SK-N-SH (cell line): ENCODE measurements at regions not wholly inside any gene's neighbourhood (a gene's known extent, or its start where the extent isn't known, plus 50 kb on each side); places are given as distances from the start of the nearest gene placed in this dataset.

ENCODE experiments used
- CTCF ChIA-PET: fragments of 300-600, 350-600 bp; formaldehyde crosslinking; extraction: SDS; loops from one replicate; lab custom pipeline; 2021; lab: Yijun Ruan, JAX
- POLR2A ChIA-PET: fragments of 350-600 bp; sonication (Branson Sonifier 250); formaldehyde crosslinking; extraction: SDS; loops from one replicate; lab custom pipeline; 2020; ENCODE audit warnings: antibody characterized with exemption, inconsistent platforms; lab: Yijun Ruan, JAX
- DNase-seq: peaks from one replicate; pipeline ENCODE4 v3.0.0; 2012
- H2AFZ ChIP-seq: fragments of 200-600 bp; sonication (generic); 2 replicates; pipeline ENCODE4 v1.8.1; 2016; ENCODE audit warnings: antibody characterized with exemption, mild to moderate bottlenecking, low read depth
- H3F3A ChIP-seq: fragments of 200-600 bp; sonication (generic); replicated peaks from 2 replicates; pipeline ENCODE3; 2016; ENCODE audit warnings: antibody characterized with exemption, mild to moderate bottlenecking; ENCODE audit not compliant: insufficient read depth
- H3K27ac ChIP-seq, 2 experiments: fragments of 200-500 bp in 1 of 2; fragments of 200-600 bp in 1 of 2; sonication (Bioruptor generic) in 1 of 2; sonication (generic), shearing (Covaris generic) in 1 of 2; 2 replicates each; pipeline versions ENCODE4 v1.5.1 to v1.6.1; 2014 to 2016; ENCODE audit warnings: low read depth in 2 of 2, inconsistent platforms in 1 of 2, low read length in 1 of 2, mild to moderate bottlenecking in 1 of 2, mixed read lengths in 1 of 2
- H3K27me3 ChIP-seq: fragments of 200-600 bp; sonication (generic), shearing (Covaris generic); 2 replicates; pipeline ENCODE4 v1.6.1; 2016; ENCODE audit warnings: mixed run types; ENCODE audit not compliant: insufficient read depth
- H3K36me3 ChIP-seq, 2 experiments: fragments of 200-500 bp in 1 of 2; fragments of 200-600 bp in 1 of 2; sonication (Bioruptor generic) in 1 of 2; sonication (generic) in 1 of 2; replicated peaks in 1 of 2; 2 replicates each; pipeline versions ENCODE3 to v1.5.1; 2014 to 2016; ENCODE audit warnings: low read length in 1 of 2, mild to moderate bottlenecking in 1 of 2; ENCODE audit not compliant: insufficient read depth in 2 of 2, control insufficient read depth in 1 of 2
- H3K4me1 ChIP-seq, 2 experiments: fragments of 200-500 bp in 1 of 2; fragments of 200-600 bp in 1 of 2; sonication (Bioruptor generic) in 1 of 2; sonication (generic), shearing (Covaris generic) in 1 of 2; 2 replicates each; pipeline versions ENCODE4 v1.5.1 to v1.6.1; 2014 to 2016; ENCODE audit warnings: low read depth in 1 of 2, low read length in 1 of 2, mixed run types in 1 of 2; ENCODE audit not compliant: insufficient read depth in 2 of 2, control insufficient read depth in 1 of 2
- H3K4me2 ChIP-seq: fragments of 200-600 bp; sonication (generic), shearing (Covaris generic); 2 replicates; pipeline ENCODE4 v1.6.1; 2017; ENCODE audit warnings: mixed run types
- H3K4me3 ChIP-seq, 2 experiments: fragments of 200-500 bp in 1 of 2; fragments of 200-600 bp in 1 of 2; sonication (Bioruptor generic) in 1 of 2; sonication (generic), shearing (Covaris generic) in 1 of 2; 2 replicates each; pipeline versions ENCODE4 v1.5.1 to v1.8.1; 2014 to 2016; ENCODE audit warnings: low read depth in 2 of 2, inconsistent platforms in 1 of 2, low read length in 1 of 2, mild to moderate bottlenecking in 1 of 2, mixed read lengths in 1 of 2, moderate library complexity in 1 of 2
- H3K79me2 ChIP-seq: fragments of 200-600 bp; sonication (generic); 2 replicates; pipeline ENCODE4 v1.8.1; 2017; ENCODE audit warnings: mild to moderate bottlenecking; ENCODE audit not compliant: insufficient read depth
- H3K9ac ChIP-seq: fragments of 200-600 bp; sonication (generic); 2 replicates; pipeline ENCODE4 v1.6.1; 2017; ENCODE audit warnings: mixed run types
- H3K9me2 ChIP-seq: fragments of 200-600 bp; sonication (generic); 2 replicates; pipeline ENCODE4 v1.6.1; 2017; ENCODE audit warnings: mixed run types
- H3K9me3 ChIP-seq: fragments of 200-600 bp; sonication (generic); 2 replicates; pipeline ENCODE4 v1.6.1; 2017; ENCODE audit warnings: mixed run types, mild to moderate bottlenecking, moderate library complexity
- H4K20me1 ChIP-seq: fragments of 200-600 bp; sonication (generic); 2 replicates; pipeline ENCODE4 v1.6.1; 2017; ENCODE audit warnings: mild to moderate bottlenecking, mixed run types; ENCODE audit not compliant: insufficient read depth
- ELF1 ChIP-seq: IDR thresholded peaks from 2 replicates; pipeline ENCODE4 v1.4.0; 2012
- FOSL2 ChIP-seq: IDR thresholded peaks from 2 replicates; pipeline ENCODE4 v1.4.0; 2012; ENCODE audit warnings: low read depth, mild to moderate bottlenecking, moderate library complexity, borderline replicate concordance
- FOXJ3 ChIP-seq: sonication (generic); formaldehyde crosslinking; IDR thresholded peaks from 2 replicates; pipeline ENCODE4 v1.5.1; 2020; ENCODE audit warnings: mild to moderate bottlenecking, missing genetic modification reagents
- GABPA ChIP-seq: IDR thresholded peaks from 2 replicates; pipeline ENCODE4 v1.4.0; 2012; ENCODE audit warnings: low read depth, mild to moderate bottlenecking
- GATA2 ChIP-seq: sonication (generic); formaldehyde crosslinking; IDR thresholded peaks from 2 replicates; pipeline ENCODE4 v1.5.0; 2020; ENCODE audit warnings: mild to moderate bottlenecking, missing genetic modification reagents
- NRF1 ChIP-seq: IDR thresholded peaks from 2 replicates; pipeline ENCODE4 v1.6.1; 2012; ENCODE audit warnings: low read depth, mild to moderate bottlenecking, low read length
- RAD21 ChIP-seq: IDR thresholded peaks from 2 replicates; pipeline ENCODE4 v1.6.1; 2012; ENCODE audit warnings: mild to moderate bottlenecking, low read length
- RCOR1 ChIP-seq: fragments of 150-350 bp; IDR thresholded peaks from 2 replicates; pipeline ENCODE4 v1.6.1; 2017; ENCODE audit warnings: antibody characterized with exemption, low read length
- TEAD4 ChIP-seq: IDR thresholded peaks from 2 replicates; pipeline ENCODE4 v1.4.0; 2012; ENCODE audit warnings: mild to moderate bottlenecking, borderline replicate concordance; ENCODE audit not compliant: insufficient read depth
- YY1 ChIP-seq: IDR thresholded peaks from 2 replicates; pipeline ENCODE4 v1.4.0; 2012; ENCODE audit warnings: low read depth, mild to moderate bottlenecking
- WGBS: methylation state at CpG from one replicate; pipeline ENCODE4 v1.1.6; 2017; ENCODE audit warnings: low lambda C conversion rate; 5-methylcytosine and 5-hydroxymethylcytosine counted together
- TF ChIP-seq, protein P1 (sequence below): IDR thresholded peaks from 2 replicates; pipeline ENCODE4 v1.4.0; 2012; ENCODE audit warnings: low read depth
- TF ChIP-seq, protein P2 (sequence below): IDR thresholded peaks from 2 replicates; pipeline ENCODE4 v1.4.0; 2012; ENCODE audit warnings: low read depth, borderline replicate concordance
- TF ChIP-seq, protein P3 (sequence below): IDR thresholded peaks from 2 replicates; pipeline ENCODE4 v1.6.1; 2012; ENCODE audit warnings: mild to moderate bottlenecking, low read depth, low read length, moderate library complexity
- TF ChIP-seq, protein P4 (sequence below): IDR thresholded peaks from 2 replicates; pipeline ENCODE4; 2012

DNA sequence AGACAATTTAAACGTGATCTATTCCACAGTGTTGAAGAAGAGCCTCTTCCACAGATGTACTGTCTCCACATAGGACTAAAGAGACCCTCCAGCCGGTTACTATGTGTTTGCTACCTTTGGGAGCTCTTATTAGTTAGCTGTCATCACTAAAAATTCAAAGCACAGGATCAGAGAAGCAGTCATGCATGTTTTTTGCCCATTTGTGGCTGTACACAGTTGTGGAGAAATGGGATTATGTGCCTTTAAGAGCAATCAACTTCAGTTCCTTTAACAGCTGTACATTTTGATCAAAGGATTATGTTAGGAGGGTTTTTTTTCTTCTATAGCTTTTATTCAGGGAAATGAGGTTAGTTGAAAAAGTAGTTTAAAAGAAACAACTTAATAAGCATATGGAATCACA, 149.0 kb upstream of the SPOCK3 start:
- POLR2A ChIA-PET, result no interaction called here
- Histone ChIP-seq H3K27me3 (no peaks in the 10 kb centered on the region), H3K79me2 (no peaks in the 10 kb centered on the region), H3F3A (no peaks in the 10 kb centered on the region), H3K4me1 (no peaks in the 10 kb centered on the region), H3K9me2 (no peaks in the 10 kb centered on the region), H4K20me1 (no peaks in the 10 kb centered on the region), H3K9ac (no peak overlapping the region), H3K27ac (no peak overlapping the region), H2AFZ (no peak overlapping the region), H3K9me3 (no peaks in the 10 kb centered on the region)
- 4% methylated on average over 2 of the region's 2 CpGs for WGBS
- no peak for TF ChIP-seq GATA2 (CRISPR knock-in tag)
- TF ChIP-seq FOXJ3 (CRISPR knock-in tag), result no peak
- TF ChIP-seq, all 33 proteins: peak for 0
- no peaks in the 10 kb centered on the region for H3K36me3 ChIP-seq
- no peak overlapping the region for H3K4me3 ChIP-seq
- H3K4me2 ChIP-seq, result no peak overlapping the region
- CTCF ChIA-PET, result no interaction called here
- DNase-seq, result no peak

DNA sequence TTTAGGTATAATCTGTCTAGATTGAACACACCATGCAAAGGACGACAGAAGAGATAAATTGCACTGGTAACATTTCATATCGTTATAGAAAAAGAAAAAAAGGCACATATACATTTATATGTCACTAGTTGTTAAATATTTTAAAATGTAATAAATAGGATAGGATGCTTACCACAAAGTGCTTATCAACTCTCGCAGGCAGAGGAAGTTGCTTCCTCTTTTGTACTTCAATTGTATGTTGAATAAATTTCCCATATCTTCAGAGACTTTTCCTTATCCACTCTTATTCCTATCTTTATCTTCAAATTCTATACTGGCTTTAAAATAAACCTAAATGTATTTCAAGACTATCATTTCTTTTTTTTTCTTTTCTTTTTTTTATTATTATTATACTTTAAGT, 163.3 kb upstream of the SPOCK3 start:
- Histone ChIP-seq H3F3A (no peaks in the 10 kb centered on the region), H4K20me1 (no peaks in the 10 kb centered on the region), H3K9me2 (no peaks in the 10 kb centered on the region), H2AFZ (no peak overlapping the region), H3K27ac (no peak overlapping the region), H3K36me3 (no peaks in the 10 kb centered on the region), H3K4me2 (no peak overlapping the region), H3K4me3 (no peak overlapping the region), H3K4me1 (no peaks in the 10 kb centered on the region), H3K27me3 (no peaks in the 10 kb centered on the region)
- WGBS, result 15% methylated on average over 3 of the region's 3 CpGs
- ChIA-PET POLR2A (no interaction called here), CTCF (no interaction called here)
- DNase-seq, result no peak
- TF ChIP-seq RCOR1 (no peak), NRF1 (no peak), RAD21 (no peak), TEAD4 (no peak)
- TF ChIP-seq, protein P1, sequence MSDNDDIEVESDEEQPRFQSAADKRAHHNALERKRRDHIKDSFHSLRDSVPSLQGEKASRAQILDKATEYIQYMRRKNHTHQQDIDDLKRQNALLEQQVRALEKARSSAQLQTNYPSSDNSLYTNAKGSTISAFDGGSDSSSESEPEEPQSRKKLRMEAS, result no peak
- TF ChIP-seq, protein P2, sequence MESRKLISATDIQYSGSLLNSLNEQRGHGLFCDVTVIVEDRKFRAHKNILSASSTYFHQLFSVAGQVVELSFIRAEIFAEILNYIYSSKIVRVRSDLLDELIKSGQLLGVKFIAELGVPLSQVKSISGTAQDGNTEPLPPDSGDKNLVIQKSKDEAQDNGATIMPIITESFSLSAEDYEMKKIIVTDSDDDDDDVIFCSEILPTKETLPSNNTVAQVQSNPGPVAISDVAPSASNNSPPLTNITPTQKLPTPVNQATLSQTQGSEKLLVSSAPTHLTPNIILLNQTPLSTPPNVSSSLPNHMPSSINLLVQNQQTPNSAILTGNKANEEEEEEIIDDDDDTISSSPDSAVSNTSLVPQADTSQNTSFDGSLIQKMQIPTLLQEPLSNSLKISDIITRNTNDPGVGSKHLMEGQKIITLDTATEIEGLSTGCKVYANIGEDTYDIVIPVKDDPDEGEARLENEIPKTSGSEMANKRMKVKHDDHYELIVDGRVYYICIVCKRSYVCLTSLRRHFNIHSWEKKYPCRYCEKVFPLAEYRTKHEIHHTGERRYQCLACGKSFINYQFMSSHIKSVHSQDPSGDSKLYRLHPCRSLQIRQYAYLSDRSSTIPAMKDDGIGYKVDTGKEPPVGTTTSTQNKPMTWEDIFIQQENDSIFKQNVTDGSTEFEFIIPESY, result no peak
- TF ChIP-seq, all 33 proteins: peak for 0
- no peaks in the 10 kb centered on the region for H3K79me2 ChIP-seq
- H3K9ac ChIP-seq, result no peak overlapping the region
- H3K9me3 ChIP-seq, result 0 out of 2 replicates have a peak, but pooled peaks cover 2% of the 10 kb centered on the region

DNA sequence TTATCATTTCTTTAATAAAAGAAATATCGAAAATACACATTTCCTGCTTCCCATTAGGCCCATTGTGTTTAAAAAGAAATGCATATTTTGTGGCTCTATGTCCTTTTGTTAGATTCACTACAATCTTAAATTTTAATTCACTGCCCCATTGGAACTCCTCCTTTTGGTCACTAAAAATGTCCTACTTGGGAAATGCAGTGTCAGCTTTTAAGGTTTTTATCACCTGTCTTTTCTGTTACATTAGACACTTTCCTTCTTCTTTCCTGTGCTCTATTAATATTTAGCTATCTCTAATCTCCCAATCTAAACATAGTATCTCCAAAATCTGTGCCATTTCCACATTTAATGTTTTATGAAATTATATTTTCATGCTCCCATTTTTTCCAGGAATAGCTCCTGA, 164.9 kb upstream of the SPOCK3 start:
- ChIA-PET CTCF (interaction anchor here (0.7 to 1.3 kb wide), 2 partner anchors 14 to 1834 kb away, joined by 3 to 4 read pairs; no protein-coding TSS in a partner anchor), POLR2A (no interaction called here)
- H3K79me2 ChIP-seq, result no peaks in the 10 kb centered on the region
- H3K9me3 ChIP-seq, result no peaks in the 10 kb centered on the region
- H3K9me2 ChIP-seq, result no peaks in the 10 kb centered on the region
- no peak overlapping the region for H3K4me2 ChIP-seq
- H3K27me3 ChIP-seq, result no peaks in the 10 kb centered on the region
- no peaks in the 10 kb centered on the region for H3K36me3 ChIP-seq
- 0% methylated on average over 1 of the region's 1 CpG for WGBS
- no peak overlapping the region for H3K4me3 ChIP-seq
- H3K27ac ChIP-seq, result no peak overlapping the region
- H2AFZ ChIP-seq, result no peak overlapping the region
- H3K9ac ChIP-seq, result no peak overlapping the region
- no peak for DNase-seq
- H3K4me1 ChIP-seq, result no peaks in the 10 kb centered on the region
- H4K20me1 ChIP-seq, result no peaks in the 10 kb centered on the region
- no peaks in the 10 kb centered on the region for H3F3A ChIP-seq
- TF ChIP-seq, protein P3, sequence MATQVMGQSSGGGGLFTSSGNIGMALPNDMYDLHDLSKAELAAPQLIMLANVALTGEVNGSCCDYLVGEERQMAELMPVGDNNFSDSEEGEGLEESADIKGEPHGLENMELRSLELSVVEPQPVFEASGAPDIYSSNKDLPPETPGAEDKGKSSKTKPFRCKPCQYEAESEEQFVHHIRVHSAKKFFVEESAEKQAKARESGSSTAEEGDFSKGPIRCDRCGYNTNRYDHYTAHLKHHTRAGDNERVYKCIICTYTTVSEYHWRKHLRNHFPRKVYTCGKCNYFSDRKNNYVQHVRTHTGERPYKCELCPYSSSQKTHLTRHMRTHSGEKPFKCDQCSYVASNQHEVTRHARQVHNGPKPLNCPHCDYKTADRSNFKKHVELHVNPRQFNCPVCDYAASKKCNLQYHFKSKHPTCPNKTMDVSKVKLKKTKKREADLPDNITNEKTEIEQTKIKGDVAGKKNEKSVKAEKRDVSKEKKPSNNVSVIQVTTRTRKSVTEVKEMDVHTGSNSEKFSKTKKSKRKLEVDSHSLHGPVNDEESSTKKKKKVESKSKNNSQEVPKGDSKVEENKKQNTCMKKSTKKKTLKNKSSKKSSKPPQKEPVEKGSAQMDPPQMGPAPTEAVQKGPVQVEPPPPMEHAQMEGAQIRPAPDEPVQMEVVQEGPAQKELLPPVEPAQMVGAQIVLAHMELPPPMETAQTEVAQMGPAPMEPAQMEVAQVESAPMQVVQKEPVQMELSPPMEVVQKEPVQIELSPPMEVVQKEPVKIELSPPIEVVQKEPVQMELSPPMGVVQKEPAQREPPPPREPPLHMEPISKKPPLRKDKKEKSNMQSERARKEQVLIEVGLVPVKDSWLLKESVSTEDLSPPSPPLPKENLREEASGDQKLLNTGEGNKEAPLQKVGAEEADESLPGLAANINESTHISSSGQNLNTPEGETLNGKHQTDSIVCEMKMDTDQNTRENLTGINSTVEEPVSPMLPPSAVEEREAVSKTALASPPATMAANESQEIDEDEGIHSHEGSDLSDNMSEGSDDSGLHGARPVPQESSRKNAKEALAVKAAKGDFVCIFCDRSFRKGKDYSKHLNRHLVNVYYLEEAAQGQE, result no peak
- no peak for TF ChIP-seq GATA2 (CRISPR knock-in tag)
- no peak for TF ChIP-seq YY1
- no peak for TF ChIP-seq FOSL2
- no peak for TF ChIP-seq GABPA
- TF ChIP-seq, protein P2, result no peak
- TF ChIP-seq, protein P4, sequence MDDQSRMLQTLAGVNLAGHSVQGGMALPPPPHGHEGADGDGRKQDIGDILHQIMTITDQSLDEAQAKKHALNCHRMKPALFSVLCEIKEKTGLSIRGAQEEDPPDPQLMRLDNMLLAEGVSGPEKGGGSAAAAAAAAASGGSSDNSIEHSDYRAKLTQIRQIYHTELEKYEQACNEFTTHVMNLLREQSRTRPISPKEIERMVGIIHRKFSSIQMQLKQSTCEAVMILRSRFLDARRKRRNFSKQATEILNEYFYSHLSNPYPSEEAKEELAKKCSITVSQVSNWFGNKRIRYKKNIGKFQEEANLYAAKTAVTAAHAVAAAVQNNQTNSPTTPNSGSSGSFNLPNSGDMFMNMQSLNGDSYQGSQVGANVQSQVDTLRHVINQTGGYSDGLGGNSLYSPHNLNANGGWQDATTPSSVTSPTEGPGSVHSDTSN, result no peak
- no peak for TF ChIP-seq ELF1
